HG03575 (cell line): ENCODE measurements at regions not wholly inside any gene's neighbourhood (a gene's known extent, or its start where the extent isn't known, plus 50 kb on each side); places are given as distances from the start of the nearest gene placed in this dataset.

Source experiments
- ATAC-seq: cut with Tn5 transposase; IDR thresholded peaks from one replicate; pipeline ENCODE4 v1.9.1; 2021; ENCODE audit not compliant: unreplicated experiment, insufficient number of reproducible peaks, low FRiP score; ENCODE audit errors: extremely low read depth

DNA sequence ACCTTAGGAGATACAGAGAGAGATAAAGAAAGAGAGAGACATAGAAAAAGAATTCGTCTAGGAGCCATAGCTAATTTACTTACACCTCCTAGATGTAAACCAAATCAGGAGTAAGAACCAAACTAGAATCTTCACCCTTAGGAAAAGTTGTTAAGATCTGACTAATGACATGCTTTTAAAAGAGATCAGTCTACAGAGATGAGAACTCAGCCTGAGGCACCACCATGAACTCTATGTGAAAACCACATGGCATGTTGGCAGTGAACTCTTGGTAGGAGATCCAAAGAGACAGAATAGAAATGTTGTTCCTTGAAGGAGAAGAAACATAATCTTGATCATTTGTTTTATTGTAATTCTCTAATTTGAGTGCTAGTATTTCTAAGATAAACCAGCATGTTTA lies 585.4 kb upstream of the ID2 start:
- ATAC-seq: no peak

DNA sequence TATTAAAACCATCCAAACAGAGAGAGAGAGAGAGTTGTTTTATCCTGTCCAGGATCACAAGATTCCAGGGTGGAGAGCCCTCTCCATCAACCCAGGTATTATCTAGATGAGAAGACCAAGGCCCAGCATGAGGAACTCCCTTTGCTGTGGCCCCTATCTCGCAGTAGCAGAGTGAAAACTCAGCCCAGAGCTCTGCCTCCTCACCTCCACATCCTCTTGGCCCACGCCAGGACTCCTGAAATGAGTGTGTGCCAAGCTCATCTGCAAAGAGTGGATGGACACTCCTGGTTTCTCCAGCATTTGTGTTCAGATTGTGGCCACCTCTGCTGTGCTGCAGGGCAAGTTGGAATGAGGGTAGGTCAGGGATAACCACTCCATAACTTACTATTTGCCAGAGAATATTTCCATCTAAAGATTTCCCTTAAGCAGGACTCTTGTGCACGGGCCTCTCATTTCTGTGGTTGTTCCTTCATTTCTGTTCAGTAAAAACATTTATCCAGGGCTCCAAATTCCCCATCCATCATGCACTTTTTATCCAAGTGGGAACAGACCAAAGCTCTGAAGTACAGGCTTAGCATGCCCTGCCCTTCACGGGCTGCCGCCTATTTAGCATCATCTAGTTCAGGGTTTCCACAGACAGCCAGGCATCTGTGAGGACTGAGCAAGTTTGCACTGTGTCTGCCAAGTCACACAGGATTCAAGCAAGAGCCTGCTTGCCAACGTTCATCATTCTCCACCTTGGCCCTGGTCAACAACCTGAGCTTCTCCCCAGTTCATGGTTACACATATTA lies 583.2 kb upstream of the ID2 start:
- no peak for ATAC-seq

DNA sequence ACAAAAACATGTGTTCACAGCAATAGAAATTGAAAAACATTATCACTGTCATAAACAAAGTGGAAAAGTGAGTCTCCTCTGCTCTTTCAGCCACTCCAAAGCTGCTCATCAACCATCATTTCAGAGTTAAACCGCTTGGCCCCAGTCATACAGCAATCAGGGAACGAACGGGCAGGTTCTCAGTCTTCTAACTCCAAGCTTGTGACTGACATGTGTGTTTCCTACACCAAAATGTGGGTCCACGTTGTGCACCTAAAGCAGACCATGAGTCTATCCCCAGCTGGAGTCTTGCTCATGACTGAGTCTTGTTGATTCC lies 582.6 kb upstream of the ID2 start:
- no peak for ATAC-seq

DNA sequence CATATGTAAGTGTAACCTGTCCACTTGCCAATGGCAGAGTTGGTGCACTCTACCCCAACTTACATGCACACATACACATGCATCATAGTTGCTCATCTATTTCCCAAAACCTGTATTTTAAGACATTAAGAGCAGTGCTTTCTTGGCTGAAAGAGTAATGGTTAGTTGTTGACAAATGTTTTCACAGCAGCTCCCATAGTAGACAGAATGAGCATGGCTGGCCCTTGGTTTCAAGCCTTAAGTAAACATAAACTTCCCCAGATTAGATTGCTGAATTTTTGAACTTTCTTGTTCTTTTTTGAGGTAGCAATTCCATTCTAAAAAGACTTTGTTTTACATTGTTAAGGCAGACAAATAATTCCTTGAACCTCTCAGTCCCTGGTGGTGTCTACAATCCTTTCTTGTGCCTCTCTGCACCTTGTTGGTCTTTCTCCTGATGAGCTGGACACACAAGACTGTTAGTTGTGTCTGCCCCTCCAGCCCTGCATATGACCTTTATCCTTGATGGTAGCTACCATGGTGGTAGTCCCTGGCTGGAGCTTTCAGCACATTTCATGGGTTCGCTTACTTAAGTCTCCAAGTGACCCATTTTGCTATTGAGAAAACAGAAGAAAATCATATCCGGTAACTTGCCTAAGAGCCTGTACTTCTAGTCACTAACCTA lies 580.1 kb upstream of the ID2 start:
- no peak for ATAC-seq

DNA sequence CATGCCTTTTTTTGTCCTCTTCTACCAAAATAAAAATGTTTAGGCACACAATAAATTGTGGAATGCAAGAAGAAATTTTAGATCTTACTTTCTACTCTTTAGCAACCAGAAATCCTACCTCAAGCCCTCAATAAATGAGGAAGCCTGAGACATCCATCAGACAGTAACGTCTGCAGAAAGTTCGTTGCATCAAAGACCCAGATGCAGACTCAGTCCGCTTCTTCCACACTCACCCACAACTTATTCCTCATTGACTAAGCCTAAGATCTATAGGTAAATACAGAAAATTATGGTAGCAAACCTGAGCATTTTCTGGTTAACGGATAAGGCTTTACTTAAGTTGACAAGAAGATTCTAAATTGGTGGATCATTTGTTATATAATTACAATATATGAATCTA lies 579.4 kb upstream of the ID2 start:
- no peak for ATAC-seq

DNA sequence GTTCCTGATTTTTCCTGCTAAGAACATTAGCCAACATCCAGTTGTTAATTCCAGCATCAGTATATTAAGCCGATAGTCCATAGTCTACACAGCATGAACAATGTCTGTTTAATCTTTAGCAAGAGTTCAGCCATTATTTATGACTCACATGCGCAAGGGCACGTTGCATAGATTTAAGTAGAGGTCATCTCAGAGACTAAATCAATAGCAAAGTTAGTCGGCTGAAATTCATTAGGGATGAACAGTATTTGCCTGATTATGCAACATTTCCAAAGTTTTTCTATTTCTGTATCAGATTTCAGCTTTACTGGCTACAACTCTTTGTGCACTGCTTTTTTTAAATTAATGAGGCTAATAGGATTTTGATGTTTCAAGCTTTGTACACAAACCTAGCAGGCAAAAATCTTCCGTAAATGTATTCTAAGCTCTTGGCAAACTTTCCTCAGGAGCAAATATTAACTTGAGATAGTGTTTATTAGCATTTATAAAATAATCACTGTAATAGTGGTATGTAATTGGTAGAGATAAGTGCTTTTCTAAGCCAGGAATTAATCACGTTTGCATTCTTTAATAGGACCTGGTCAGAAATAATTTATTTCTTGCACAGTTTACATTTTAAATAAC lies 578.7 kb upstream of the ID2 start:
- no peak for ATAC-seq

DNA sequence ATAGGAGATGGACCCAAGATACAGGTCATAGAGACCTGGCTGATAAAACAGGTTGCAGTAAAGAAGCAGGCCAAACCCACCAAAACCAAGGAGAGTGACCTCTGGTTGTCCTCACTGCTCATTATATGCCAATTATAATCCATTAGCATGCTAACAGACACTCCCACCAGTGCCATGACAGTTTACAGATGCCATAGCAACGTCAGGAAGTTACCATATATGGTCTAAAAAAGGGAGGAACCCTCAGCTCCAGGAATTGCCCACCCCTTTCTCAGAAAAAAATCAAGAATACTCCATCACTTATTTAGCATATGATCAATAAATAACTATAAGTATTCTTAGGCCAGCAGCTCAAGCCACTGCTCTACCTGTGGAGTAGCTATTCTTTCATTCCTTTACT lies 574.7 kb upstream of the ID2 start:
- ATAC-seq: no peak

DNA sequence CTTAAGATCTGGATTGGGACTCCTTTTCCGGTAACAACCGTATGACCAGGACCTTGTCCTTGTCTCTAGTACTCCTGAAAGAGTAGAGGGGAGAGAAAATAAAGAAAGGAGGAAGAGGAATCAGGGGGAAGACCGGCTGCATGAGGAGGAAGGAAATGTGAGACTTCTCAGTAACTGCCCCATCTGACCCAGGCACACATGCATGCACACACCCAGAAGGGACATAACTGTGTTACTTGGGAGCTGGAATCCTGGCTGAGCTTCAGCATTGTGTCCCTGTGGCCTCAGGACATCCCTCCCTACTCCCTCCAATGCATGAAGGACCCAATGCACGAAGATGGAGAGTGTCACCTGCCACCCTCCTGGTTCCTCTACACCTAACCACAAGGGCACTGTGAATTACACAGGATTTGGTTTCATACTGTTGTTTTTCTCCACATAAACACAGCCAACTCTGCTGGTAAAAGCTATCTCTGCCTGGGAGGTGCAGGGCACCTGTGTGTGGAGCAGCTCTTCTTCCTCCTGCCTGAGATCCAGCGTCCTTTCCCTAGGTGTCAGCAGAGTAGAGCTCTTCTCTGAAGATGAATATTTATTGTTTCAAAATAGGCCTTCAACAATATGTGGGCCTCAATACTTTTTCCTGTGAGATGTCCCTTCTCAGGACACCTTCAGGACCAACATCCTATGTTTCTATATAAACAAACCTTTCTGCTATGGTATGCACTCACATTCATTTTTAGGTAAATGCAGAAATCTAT lies 574.1 kb upstream of the ID2 start:
- no peak for ATAC-seq

DNA sequence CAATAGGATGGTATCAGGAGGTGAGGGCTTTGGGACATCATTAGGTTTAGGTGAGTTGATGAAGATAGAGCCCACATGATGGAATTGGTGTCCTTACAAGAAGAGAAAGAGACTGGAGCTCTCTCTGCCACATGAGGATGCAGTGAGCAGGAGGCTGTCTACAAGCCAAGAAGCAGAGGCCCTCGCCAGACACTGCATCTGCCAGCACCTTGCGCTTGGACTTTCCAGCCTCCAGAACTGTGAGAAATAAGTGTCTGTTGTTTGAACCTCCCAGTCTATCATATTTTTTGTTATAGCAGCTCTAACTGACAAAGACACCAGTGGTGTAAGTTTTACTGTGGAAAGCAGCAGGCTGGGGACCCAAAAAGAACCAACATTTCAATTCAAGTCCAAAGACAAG lies 571.1 kb upstream of the ID2 start:
- no peak for ATAC-seq

DNA sequence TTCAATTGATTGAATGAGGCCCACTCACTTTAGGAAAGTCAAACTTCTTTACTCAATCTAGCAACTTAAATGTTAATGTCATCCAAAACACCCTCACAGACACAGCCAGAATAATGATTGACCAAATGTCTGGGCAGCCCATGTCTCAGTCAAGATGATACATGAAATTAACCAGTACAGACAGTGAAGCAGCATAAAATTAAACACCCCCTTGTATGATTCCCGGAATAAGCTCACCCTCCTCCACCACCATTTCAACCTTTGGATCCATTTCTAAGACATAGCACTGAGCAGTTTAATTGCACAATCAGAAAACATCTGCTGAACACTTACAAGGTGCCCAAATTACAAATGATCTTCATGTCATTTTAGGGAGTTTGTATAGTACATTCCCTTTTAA lies 570.7 kb upstream of the ID2 start:
- ATAC-seq: no peak

DNA sequence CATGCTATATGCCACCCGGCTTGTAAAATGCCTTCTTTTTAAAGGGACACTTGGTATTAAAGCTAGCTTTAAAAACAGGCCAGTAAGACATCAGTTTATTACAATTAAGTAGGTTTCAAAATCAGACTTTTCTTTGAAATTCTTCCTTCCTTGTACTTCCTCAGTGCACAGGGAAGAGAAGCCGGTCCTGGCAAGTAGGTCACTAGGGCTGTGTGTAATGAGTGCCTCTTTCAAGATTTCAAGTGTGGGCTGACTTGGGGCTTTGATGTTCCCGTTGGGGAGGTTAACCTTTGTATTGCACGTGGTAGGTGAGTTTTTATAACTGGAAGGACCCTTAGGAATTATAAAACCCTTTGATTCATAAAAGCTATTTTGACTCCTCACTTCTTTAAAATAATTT lies 566.4 kb upstream of the ID2 start:
- ATAC-seq: no peak

DNA sequence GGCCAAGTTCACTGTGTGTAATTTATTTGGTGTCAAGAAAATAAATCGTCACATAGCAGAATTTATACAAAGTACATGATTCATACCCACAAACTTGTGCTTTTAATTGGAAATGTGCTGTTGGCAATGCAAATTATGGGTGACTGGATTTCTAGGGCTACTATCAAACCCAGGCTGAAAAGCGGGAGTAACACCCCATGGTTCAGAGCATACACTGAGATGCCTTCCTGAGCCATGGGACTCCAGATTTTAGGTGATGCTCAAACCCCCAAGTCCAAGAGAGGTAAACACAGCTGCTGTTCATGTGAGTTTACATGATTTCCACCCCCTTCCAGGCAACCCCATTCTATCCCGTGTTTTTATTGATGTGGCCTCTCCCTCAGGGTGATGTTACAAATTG lies 565.9 kb upstream of the ID2 start:
- ATAC-seq: no peak

DNA sequence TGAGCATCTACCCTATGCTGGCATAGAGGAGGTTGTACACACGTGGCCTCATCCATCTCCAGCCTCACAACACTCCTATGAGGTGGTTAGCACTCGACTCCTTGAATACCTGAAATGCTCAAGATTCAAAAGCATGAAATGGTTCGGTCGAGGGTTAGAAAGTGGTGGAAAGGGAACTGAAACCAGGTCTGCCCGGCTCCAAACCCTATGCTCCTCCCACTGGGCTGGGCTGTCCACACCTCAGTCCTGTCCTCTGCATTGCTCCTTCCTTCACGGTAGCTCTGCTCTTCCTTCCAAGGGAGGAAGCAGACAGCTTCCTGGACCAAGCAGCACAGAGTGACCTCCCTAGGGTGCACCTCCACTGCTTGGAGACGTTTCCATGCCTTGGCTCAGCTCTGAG lies 565.2 kb upstream of the ID2 start:
- no peak for ATAC-seq

DNA sequence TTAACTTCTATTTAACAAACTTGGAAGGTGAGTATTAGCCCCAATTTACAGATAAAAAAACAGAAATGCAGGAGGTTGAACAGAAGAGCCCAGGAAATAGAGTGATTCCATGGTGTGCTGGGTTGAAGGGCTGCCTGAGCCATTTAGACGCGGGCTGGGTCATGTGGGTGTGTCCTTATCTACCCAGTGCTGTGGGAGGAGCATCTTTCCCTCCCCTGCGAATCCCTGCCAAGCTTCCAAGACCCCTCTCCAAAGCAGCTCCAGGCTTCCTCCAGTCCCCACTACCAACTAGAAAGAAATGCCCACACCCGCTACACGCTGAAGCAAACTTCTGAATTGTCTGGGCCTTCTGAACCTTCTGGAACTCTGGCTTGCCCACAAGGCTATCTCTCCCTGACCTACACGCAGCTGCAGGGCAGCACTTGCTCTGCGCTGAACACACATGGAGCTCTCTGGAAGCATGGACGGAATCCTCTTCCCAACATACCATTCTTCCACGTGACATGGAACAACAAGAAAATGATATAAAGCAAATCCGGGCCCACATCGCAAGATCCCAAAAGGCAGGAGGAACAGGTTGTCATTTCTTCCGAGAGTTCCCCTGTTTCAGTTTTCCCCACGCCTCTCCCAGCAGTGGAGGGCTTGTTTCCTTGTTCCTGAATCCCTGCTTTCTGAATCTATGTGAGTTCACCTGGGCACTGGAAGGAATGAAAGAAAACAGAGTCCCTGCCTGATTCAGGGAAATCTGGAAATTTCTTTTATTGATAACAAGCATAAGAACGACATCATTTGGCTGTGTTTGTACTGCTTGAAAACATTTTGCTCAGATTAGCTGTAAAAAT lies 562.7 kb upstream of the ID2 start:
- ATAC-seq: no peak

DNA sequence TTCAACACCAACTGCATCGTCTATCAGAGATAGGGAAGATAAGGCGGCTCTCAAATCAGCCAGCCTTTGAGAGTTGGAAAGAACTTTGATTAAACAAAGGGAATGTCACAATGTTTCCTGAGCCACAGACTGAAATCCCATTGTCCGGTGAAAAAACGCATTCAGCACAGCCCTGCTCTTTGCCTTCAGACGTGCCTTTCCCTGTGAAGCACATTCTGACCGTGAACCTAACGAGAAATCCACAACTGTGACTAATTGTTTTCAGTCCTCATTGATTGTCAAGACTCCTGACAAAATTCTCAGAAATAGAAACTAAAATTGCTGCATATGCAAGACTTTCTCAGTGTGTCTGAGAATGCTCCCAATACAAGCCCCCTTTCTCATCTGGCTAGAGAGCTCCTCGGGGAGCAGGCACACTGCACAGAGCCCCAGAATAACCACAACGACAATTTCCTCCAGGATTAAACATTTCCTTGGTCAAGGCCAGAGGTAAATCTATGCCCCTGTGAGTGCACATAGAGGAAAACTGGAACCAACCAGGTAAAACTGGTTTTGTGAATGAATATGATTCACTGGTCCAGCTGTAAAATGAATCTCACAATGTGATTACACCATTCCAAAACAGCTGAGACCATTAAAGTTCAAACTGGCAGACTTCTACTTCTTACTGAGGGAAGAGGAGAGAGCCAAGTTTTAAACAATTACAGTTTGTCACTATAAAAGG lies 561.9 kb upstream of the ID2 start:
- ATAC-seq: no peak

DNA sequence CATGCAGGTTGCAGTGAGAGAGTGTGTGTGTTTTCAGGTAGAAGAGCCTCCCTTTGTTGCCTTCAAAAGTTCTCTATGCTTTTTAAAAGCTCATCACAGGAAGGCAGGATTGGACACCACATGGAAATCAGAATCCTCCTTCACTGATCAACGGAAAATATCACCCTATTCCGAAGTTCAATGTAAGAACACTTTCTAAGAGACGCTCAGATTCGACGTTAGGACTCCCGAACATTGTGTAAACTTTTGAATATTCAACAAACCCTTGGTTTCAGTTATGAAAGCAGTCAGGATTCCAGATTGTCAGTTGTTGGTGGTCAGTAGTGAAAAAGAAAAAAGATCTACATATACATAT lies 561.4 kb upstream of the ID2 start:
- ATAC-seq: no peak

DNA sequence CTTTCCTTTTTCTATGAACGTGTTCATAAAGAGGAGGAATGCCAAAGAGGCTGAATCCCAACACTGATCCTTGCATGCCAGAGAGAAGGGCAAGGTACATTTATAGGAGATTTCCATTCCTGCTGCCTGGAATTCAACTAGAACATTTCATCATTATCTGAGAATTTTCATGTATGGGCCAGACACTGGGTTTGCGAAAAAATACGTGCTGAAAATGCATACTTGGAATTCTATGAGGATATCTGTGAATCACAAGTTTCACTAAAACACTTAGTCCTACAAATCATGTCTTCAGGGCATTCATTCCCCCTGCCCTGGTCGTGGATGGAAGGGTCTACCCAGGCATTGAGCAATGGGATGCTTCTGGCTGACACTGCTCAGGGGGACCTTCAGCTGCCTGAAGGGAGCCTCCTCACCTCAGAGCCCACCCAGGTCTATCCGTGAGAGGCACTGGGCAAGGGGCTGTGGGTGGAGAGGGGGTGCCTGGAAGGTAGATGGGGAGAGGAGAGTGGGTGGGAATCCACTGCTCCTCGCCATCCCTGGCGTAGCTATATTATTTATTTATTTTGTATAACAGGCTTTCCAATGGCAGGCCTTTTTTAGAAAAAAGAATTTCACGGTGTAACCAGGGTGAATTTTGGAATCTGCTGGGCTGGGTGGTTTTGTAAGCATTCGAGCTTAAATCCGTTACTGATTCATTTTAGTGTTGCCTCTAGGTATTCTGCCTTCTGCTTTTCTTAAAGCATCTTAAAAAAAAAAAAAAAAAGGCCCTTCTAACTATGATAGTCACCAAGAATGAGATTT lies 560.6 kb upstream of the ID2 start:
- ATAC-seq: no peak
